22Rv1 (cell line): ENCODE measurements at regions not wholly inside any gene's neighbourhood (a gene's known extent, or its start where the extent isn't known, plus 50 kb on each side); places are given as distances from the start of the nearest gene placed in this dataset.

Experiments used
- ZFX ChIP-seq: fragments of 450-650 bp; IDR thresholded peaks from 2 replicates; pipeline ENCODE4 v1.6.1; 2017; ENCODE audit warnings: antibody characterized with exemption, borderline replicate concordance
- TF ChIP-seq, protein P1 (sequence below): fragments of 450-650 bp; IDR thresholded peaks from 2 replicates; pipeline ENCODE4 v1.5.1; 2017; ENCODE audit warnings: mild to moderate bottlenecking

DNA sequence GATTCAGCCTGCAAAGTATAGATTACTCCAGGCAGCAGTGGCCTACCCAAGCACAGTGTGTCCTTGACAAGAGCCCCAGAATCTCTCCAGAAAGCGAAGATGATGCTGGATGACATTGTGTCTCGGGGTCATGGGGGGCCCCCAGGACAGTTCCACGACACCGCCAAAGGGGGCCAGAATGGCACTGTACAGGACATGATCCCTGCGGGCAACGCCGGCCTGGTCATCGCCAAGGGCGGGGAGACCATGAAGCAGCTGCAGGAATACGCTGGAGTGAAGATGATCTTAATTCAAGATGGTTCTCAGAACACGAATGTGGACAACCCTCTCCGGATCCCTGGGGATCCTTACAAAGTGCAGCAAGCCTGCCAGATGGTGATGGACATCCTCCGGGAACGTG is 107.0 kb upstream of the MTAP start:
- TF ChIP-seq, protein P1, sequence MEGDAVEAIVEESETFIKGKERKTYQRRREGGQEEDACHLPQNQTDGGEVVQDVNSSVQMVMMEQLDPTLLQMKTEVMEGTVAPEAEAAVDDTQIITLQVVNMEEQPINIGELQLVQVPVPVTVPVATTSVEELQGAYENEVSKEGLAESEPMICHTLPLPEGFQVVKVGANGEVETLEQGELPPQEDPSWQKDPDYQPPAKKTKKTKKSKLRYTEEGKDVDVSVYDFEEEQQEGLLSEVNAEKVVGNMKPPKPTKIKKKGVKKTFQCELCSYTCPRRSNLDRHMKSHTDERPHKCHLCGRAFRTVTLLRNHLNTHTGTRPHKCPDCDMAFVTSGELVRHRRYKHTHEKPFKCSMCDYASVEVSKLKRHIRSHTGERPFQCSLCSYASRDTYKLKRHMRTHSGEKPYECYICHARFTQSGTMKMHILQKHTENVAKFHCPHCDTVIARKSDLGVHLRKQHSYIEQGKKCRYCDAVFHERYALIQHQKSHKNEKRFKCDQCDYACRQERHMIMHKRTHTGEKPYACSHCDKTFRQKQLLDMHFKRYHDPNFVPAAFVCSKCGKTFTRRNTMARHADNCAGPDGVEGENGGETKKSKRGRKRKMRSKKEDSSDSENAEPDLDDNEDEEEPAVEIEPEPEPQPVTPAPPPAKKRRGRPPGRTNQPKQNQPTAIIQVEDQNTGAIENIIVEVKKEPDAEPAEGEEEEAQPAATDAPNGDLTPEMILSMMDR, result no peak
- no peak for TF ChIP-seq ZFX
